ENCODE measurements at regions not wholly inside any gene's neighbourhood (a gene's known extent, or its start where the extent isn't known, plus 50 kb on each side); places are given as distances from the start of the nearest gene placed in this dataset.

GRCh38 chr3:180528843-180529242, 73.1 kb upstream of the TTC14 start:
- intact Hi-C loops (cut with DNase I; ENCODE audit: low total_unique reads) (no loop called here), in situ Hi-C loops (cut with MboI; ENCODE audit: low pct_ligation_motif_present in 1 of 4, low pct_unique_long_range_greater_than_20kb in 1 of 4, low sequenced_read_pairs in 3 of 4) (no loop called here)
- WGBS, 2 donors (ENCODE audit: low coverage in 1 of 2) = 53 to 100% methylated on average over 1 of the region's 1 CpG
- TF ChIP-seq EP300 (IDR thresholded peaks at IDR 0.05; ENCODE audit: low read depth) (no peak), POLR2A (IDR thresholded peaks at IDR 0.05) (no peak), POLR2AphosphoS5 (IDR thresholded peaks at IDR 0.05) (no peak)
- TF ChIP-seq, protein P1, sequence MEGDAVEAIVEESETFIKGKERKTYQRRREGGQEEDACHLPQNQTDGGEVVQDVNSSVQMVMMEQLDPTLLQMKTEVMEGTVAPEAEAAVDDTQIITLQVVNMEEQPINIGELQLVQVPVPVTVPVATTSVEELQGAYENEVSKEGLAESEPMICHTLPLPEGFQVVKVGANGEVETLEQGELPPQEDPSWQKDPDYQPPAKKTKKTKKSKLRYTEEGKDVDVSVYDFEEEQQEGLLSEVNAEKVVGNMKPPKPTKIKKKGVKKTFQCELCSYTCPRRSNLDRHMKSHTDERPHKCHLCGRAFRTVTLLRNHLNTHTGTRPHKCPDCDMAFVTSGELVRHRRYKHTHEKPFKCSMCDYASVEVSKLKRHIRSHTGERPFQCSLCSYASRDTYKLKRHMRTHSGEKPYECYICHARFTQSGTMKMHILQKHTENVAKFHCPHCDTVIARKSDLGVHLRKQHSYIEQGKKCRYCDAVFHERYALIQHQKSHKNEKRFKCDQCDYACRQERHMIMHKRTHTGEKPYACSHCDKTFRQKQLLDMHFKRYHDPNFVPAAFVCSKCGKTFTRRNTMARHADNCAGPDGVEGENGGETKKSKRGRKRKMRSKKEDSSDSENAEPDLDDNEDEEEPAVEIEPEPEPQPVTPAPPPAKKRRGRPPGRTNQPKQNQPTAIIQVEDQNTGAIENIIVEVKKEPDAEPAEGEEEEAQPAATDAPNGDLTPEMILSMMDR (IDR thresholded peaks at IDR 0.05) = no peak
- no peak overlapping the region for H3K27ac ChIP-seq
- DNase-seq = no peak
- no peaks in the 10 kb centered on the region for H3K4me1 ChIP-seq
- no peaks in the 10 kb centered on the region for H3K9me3 ChIP-seq
- H3K4me3 ChIP-seq = no peak overlapping the region
- H3K36me3 ChIP-seq = no peaks in the 10 kb centered on the region
- H3K27me3 ChIP-seq = no peaks in the 10 kb centered on the region

DNA sequence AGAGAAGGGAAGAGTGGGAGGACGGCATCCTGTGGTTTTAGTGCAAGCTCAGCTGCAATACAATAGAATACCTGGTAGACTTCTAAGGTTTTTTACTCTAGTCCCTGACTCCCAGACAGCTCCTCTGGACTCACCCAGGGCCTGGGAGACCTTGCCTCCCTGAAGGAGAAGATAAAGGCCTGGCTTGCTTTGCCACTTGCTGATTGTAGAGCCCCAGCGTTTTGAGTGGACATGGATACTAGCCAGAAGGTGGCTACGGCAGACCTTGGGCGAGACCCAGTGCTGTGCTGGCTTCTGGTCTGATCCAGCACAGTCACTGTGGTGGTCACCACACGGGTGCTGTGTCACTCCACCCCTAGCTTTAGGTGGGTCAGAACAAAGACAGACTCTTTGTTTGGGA, 72.2 kb upstream of the TTC14 start:
- no peak for DNase-seq
- Histone ChIP-seq H3K4me3 (no peak overlapping the region), H3K27ac (no peak overlapping the region), H3K27me3 (no peaks in the 10 kb centered on the region), H3K4me1 (no peaks in the 10 kb centered on the region), H3K9me3 (no peaks in the 10 kb centered on the region), H3K36me3 (no peaks in the 10 kb centered on the region)
- WGBS, 2 donors (ENCODE audit: low coverage in 1 of 2) = 68% methylated on average over 5 of the region's 5 CpGs; no CpG with 5 or more reads in 1 of the 2 donors
- intact Hi-C loops (cut with DNase I; ENCODE audit: low total_unique reads) (no loop called here), in situ Hi-C loops (cut with MboI; ENCODE audit: low pct_ligation_motif_present in 1 of 4, low pct_unique_long_range_greater_than_20kb in 1 of 4, low sequenced_read_pairs in 3 of 4) (no loop called here)
- TF ChIP-seq, protein P1 (IDR thresholded peaks at IDR 0.05) = no peak
- no peak for TF ChIP-seq EP300 (IDR thresholded peaks at IDR 0.05; ENCODE audit: low read depth)
- no peak for TF ChIP-seq POLR2A (IDR thresholded peaks at IDR 0.05)
- TF ChIP-seq POLR2AphosphoS5 (IDR thresholded peaks at IDR 0.05) = no peak

- TF ChIP-seq, protein P1 (IDR thresholded peaks at IDR 0.05) = no peak
- TF ChIP-seq EP300 (IDR thresholded peaks at IDR 0.05; ENCODE audit: low read depth) (no peak), POLR2AphosphoS5 (IDR thresholded peaks at IDR 0.05) (no peak), POLR2A (IDR thresholded peaks at IDR 0.05) (no peak)
- no peaks in the 10 kb centered on the region for H3K36me3 ChIP-seq
- in situ Hi-C loops (cut with MboI; ENCODE audit: low pct_ligation_motif_present in 1 of 4, low pct_unique_long_range_greater_than_20kb in 1 of 4, low sequenced_read_pairs in 3 of 4) (no loop called here), intact Hi-C loops (cut with DNase I; ENCODE audit: low total_unique reads) (no loop called here)
- H3K4me3 ChIP-seq = no peak overlapping the region
- H3K27me3 ChIP-seq = no peaks in the 10 kb centered on the region
- no peak for DNase-seq
- H3K27ac ChIP-seq = no peak overlapping the region
- H3K4me1 ChIP-seq = no peaks in the 10 kb centered on the region
- H3K9me3 ChIP-seq = no peaks in the 10 kb centered on the region
Observed at GRCh38 chr3:180530276-180530675, 71.7 kb upstream of the TTC14 start.

- Histone ChIP-seq H3K9me3 (no peaks in the 10 kb centered on the region), H3K36me3 (no peaks in the 10 kb centered on the region), H3K4me1 (no peaks in the 10 kb centered on the region), H3K27me3 (no peaks in the 10 kb centered on the region), H3K27ac (no peak overlapping the region), H3K4me3 (no peak overlapping the region)
- WGBS, 2 donors (ENCODE audit: low coverage in 1 of 2) = 69 to 80% methylated on average over 1 to 10 of the region's 10 CpGs
- TF ChIP-seq, protein P1 (IDR thresholded peaks at IDR 0.05) = no peak
- TF ChIP-seq POLR2AphosphoS5 (IDR thresholded peaks at IDR 0.05) = no peak
- TF ChIP-seq POLR2A (IDR thresholded peaks at IDR 0.05) = no peak
- no peak for TF ChIP-seq EP300 (IDR thresholded peaks at IDR 0.05; ENCODE audit: low read depth)
- in situ Hi-C loops (cut with MboI; ENCODE audit: low pct_ligation_motif_present in 1 of 4, low pct_unique_long_range_greater_than_20kb in 1 of 4, low sequenced_read_pairs in 3 of 4) (no loop called here), intact Hi-C loops (cut with DNase I; ENCODE audit: low total_unique reads) (no loop called here)
- no peak for DNase-seq
Observed at GRCh38 chr3:180531303-180532278, 70.4 kb upstream of the TTC14 start.
